Spinal cord (tissue), 9 donors: ENCODE measurements at regions not wholly inside any gene's neighbourhood (a gene's known extent, or its start where the extent isn't known, plus 50 kb on each side); places are given as distances from the start of the nearest gene placed in this dataset.
A peak's percentile ranks its signal among the peaks of the same experiment; 100 is the strongest.
"Not testable (repeated sequence)": the region's sequence is repeated elsewhere in the genome, so short reads cannot be mapped to it uniquely, and the experiment has no call there.

Experiments
- DNase-seq, 6 donors: peaks; one replicate each; pipeline versions ENCODE4 v3.0.0 to v3.0.0-alpha.2; 2013 to 2015; ENCODE audit warnings: low spot score in 6 of 6, low read depth in 4 of 6
- H3K27ac ChIP-seq: one replicate; pipeline ENCODE4 v1.5.1; 2013; ENCODE audit warnings: low read depth, low read length, control low read depth
- H3K27me3 ChIP-seq: one replicate; pipeline ENCODE4 v1.6.1; 2013; ENCODE audit warnings: low read length; ENCODE audit not compliant: control insufficient read depth, insufficient read depth
- H3K36me3 ChIP-seq: one replicate; pipeline ENCODE4 v1.6.1; 2013; ENCODE audit warnings: low read length; ENCODE audit not compliant: control insufficient read depth, insufficient read depth
- H3K4me1 ChIP-seq: one replicate; pipeline ENCODE4 v1.6.1; 2013; ENCODE audit warnings: low read length; ENCODE audit not compliant: control insufficient read depth, insufficient read depth
- H3K4me3 ChIP-seq: one replicate; pipeline ENCODE4 v1.5.1; 2013; ENCODE audit warnings: low read depth, low read length, control low read depth
- H3K9me3 ChIP-seq: one replicate; pipeline ENCODE4 v1.6.1; 2013; ENCODE audit warnings: low read length; ENCODE audit not compliant: control insufficient read depth, insufficient read depth
- WGBS: methylation state at CpG from one replicate; pipeline ENCODE4 v1.1.5; 2013; ENCODE audit warnings: missing lambda C conversion rate; ENCODE audit not compliant: insufficient coverage; 5-methylcytosine and 5-hydroxymethylcytosine counted together
- donor health status: healthy.

GRCh38 chrX:26918631-26919030 is 544.5 kb downstream of the PPP4R3C start:
- H3K4me1 ChIP-seq: no peaks in the 10 kb centered on the region
- peak in 1 of 6 donors; percentile 1 for DNase-seq
- no peaks in the 10 kb centered on the region for H3K9me3 ChIP-seq
- H3K4me3 ChIP-seq: no peak overlapping the region
- H3K27ac ChIP-seq: no peak overlapping the region
- 31% methylated on average over 4 of the region's 4 CpGs for WGBS
- H3K36me3 ChIP-seq: no peaks in the 10 kb centered on the region
- no peaks in the 10 kb centered on the region for H3K27me3 ChIP-seq

DNA sequence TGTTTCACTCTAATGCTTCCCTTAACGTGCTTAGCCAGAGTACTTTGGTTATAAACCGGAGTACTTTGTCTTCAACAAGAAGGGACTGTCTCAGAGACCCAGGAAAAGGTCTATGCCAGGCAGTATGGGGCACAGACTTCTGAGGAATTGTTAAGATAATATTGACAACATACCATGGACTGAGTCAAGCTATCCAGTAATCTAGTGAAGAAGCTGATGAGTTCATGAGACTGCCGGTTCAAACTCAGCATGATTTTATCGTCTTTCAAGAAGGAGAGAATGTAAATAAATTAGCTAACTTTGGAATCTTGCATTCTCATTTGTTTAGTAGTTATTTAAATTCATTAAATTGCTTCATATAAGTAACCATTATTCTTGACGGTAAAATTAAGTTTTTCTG is 546.1 kb downstream of the PPP4R3C start:
- Histone ChIP-seq H3K4me1 (no peaks in the 10 kb centered on the region), H3K27me3 (no peaks in the 10 kb centered on the region), H3K27ac (no peak overlapping the region), H3K9me3 (no peaks in the 10 kb centered on the region), H3K4me3 (no peak overlapping the region), H3K36me3 (no peaks in the 10 kb centered on the region)
- DNase-seq: no peak
- WGBS: no CpG with 5 or more reads among the region's 5 CpGs

GRCh38 chrX:26915064-26915463 is 548.1 kb downstream of the PPP4R3C start:
- no peaks in the 10 kb centered on the region for H3K9me3 ChIP-seq
- H3K36me3 ChIP-seq: no peaks in the 10 kb centered on the region
- H3K27me3 ChIP-seq: no peaks in the 10 kb centered on the region
- no peak overlapping the region for H3K4me3 ChIP-seq
- H3K4me1 ChIP-seq: no peaks in the 10 kb centered on the region
- DNase-seq: no peak
- 50% methylated on average over 1 of the region's 2 CpGs for WGBS
- H3K27ac ChIP-seq: no peak overlapping the region

DNA sequence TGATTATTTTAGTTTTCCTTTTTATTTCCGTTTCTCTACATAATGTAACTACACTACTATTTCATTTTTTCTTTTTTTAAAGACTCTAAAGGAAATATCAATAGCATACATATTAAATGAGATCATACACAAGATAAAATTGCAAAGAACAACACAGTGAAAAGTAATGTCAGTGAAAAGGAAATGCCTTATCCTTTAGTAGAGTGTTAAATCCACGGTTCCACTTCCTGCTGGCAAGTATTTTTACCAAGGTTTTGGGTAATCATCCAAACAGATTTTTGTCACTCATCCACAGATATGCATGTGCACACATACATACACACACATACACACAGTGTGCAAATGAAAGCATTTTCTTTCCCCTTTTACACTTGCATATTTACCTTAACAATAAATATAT is 548.9 kb downstream of the PPP4R3C start:
- DNase-seq: no peak
- Histone ChIP-seq H3K27me3 (no peaks in the 10 kb centered on the region), H3K9me3 (no peaks in the 10 kb centered on the region), H3K27ac (no peak overlapping the region), H3K4me3 (no peak overlapping the region), H3K4me1 (no peaks in the 10 kb centered on the region), H3K36me3 (no peaks in the 10 kb centered on the region)
- no CpG with 5 or more reads among the region's 2 CpGs for WGBS

GRCh38 chrX:26911785-26912184 is 551.4 kb downstream of the PPP4R3C start:
- WGBS: 68% methylated on average over 3 of the region's 3 CpGs
- not testable (repeated sequence) for H3K27me3 ChIP-seq, H3K9me3 ChIP-seq, H3K27ac ChIP-seq, H3K36me3 ChIP-seq, H3K4me3 ChIP-seq, H3K4me1 ChIP-seq, DNase-seq

DNA sequence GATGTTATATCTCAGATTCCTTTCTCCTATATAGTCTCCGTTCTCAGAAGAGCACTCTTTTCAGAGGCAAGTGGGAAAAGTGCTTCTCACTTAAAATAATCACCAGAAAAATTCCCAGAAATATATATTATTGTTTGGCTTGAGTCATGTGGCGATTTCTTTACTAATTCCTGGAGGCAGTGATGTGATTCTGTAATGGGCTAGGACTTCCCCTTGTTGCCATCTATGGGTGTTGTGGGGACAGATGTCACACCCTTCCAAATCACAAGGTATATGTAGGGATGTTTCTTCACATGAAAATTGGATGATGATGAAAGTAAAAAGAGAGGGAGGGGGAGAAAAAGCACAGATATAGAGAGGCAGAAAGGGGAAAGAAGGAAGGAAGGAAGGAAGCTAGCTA is 553.4 kb downstream of the PPP4R3C start:
- Histone ChIP-seq H3K4me3 (no peak overlapping the region), H3K4me1 (no peaks in the 10 kb centered on the region), H3K27me3 (no peaks in the 10 kb centered on the region), H3K36me3 (no peaks in the 10 kb centered on the region), H3K27ac (no peak overlapping the region), H3K9me3 (no peaks in the 10 kb centered on the region)
- WGBS: no CpG with 5 or more reads among the region's 2 CpGs
- no peak for DNase-seq

DNA sequence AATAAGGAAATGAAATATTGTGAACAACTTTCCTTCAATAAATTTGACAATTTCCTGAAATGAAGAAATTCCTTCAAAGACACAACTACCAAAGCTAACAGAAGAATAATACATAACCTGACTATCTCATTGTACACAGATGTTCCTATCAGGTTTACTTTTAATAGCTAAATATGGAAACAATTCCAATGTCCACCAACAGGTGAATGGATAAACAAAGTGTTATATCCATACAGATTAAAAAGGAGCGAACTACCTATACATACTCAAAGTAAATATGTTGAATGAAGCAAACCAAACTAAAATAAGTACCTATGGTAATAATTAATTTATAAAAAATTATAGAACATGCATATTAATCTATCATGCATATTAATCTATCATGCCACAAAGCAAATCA is 554.9 kb downstream of the PPP4R3C start:
- Histone ChIP-seq H3K4me3 (no peak overlapping the region), H3K4me1 (no peaks in the 10 kb centered on the region), H3K27ac (no peak overlapping the region), H3K36me3 (no peaks in the 10 kb centered on the region), H3K9me3 (no peaks in the 10 kb centered on the region), H3K27me3 (no peaks in the 10 kb centered on the region)
- no peak for DNase-seq
- no CpG with 5 or more reads among the region's 1 CpG for WGBS

DNA sequence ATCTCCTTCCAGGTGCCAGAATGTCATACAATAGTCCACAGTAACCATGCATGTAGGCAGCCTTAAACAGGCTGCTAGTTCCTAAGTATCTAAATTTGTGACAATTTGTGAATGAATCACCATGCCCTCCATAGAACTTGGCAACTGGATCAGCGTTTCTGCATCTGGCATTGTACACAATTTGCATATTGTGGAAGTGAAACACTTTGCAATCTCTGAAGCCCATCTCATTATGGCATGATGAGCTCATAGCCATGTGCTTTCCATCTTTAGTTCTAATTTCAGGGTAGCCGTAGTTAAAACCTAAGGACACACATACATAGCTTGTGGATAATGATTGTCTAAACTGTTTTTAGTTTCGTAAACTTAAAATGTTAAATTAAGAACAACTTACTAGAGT is 573.6 kb downstream of the PPP4R3C start:
- no peak overlapping the region for H3K27ac ChIP-seq
- no peaks in the 10 kb centered on the region for H3K27me3 ChIP-seq
- H3K9me3 ChIP-seq: peaks cover 1% of the 10 kb centered on the region
- H3K4me1 ChIP-seq: no peaks in the 10 kb centered on the region
- 40% methylated on average over 1 of the region's 3 CpGs for WGBS
- H3K36me3 ChIP-seq: no peaks in the 10 kb centered on the region
- H3K4me3 ChIP-seq: no peak overlapping the region
- peak in 1 of 6 donors; percentile 47 for DNase-seq

- no peaks in the 10 kb centered on the region for H3K9me3 ChIP-seq
- H3K36me3 ChIP-seq: no peaks in the 10 kb centered on the region
- no peak overlapping the region for H3K4me3 ChIP-seq
- WGBS: 90% methylated on average over 19 of the region's 29 CpGs
- no peaks in the 10 kb centered on the region for H3K4me1 ChIP-seq
- no peak for DNase-seq
- H3K27me3 ChIP-seq: no peaks in the 10 kb centered on the region
- no peak overlapping the region for H3K27ac ChIP-seq
These were observed 589.4 kb downstream of the PPP4R3C start for GRCh38 chrX:26873736-26874135.

GRCh38 chrX:26871967-26872366 is 591.2 kb downstream of the PPP4R3C start:
- Histone ChIP-seq H3K4me1 (no peaks in the 10 kb centered on the region), H3K4me3 (no peak overlapping the region), H3K27me3 (no peaks in the 10 kb centered on the region), H3K27ac (no peak overlapping the region), H3K36me3 (no peaks in the 10 kb centered on the region), H3K9me3 (no peaks in the 10 kb centered on the region)
- WGBS: no CpG with 5 or more reads among the region's 1 CpG
- DNase-seq: no peak
